ENCODE measurements at regions not wholly inside any gene's neighbourhood (a gene's known extent, or its start where the extent isn't known, plus 50 kb on each side); places are given as distances from the start of the nearest gene placed in this dataset.

DNA sequence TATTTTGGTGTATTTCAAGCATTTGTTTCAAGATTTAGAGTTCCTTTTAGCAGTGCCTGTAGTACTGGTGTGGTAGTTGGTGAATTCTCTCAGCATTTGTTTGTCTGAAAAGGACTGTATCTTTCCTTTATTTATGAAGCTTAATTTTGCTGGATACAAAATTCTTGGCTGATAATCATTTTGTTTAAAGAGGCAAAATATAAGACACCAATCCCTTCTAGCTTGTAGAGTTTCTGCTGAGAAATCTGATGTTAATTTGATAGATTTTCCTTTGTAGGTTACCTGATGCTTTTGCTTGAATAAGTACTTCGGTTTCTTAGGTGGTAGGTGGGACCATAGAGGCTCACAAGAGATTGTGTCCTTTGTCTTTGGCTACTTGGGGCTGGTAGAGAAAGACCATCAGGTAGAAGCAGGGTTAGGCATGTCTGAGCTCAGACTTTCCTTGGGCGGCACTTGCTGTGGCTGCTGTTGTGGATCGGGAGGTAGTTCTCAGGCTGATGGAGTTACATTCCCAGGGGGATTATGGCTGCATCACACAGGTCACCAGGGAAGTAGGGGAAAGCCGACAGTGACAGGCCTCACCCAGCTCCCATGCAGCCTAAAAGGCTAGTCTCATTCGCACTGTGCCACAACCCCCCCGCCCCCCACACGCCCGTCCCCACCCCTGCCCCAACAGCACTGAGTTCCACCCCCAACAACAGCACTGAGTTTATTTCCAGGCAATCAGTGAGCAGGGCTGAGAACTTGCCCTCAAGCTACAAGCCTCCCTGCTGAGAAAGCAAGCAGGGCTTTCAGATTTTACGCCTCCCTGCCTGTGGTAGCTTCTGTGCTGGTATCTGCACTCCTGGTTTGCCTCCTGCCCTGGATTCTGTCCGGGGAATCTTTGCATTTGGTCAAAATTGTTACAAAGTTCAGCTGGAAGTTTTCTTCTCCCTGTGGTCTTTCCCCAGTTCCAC, 127.1 kb upstream of the GLRA1 start:
- TF ChIP-seq, protein P1, sequence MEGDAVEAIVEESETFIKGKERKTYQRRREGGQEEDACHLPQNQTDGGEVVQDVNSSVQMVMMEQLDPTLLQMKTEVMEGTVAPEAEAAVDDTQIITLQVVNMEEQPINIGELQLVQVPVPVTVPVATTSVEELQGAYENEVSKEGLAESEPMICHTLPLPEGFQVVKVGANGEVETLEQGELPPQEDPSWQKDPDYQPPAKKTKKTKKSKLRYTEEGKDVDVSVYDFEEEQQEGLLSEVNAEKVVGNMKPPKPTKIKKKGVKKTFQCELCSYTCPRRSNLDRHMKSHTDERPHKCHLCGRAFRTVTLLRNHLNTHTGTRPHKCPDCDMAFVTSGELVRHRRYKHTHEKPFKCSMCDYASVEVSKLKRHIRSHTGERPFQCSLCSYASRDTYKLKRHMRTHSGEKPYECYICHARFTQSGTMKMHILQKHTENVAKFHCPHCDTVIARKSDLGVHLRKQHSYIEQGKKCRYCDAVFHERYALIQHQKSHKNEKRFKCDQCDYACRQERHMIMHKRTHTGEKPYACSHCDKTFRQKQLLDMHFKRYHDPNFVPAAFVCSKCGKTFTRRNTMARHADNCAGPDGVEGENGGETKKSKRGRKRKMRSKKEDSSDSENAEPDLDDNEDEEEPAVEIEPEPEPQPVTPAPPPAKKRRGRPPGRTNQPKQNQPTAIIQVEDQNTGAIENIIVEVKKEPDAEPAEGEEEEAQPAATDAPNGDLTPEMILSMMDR (IDR thresholded peaks at IDR 0.05) = no peak
- no peak for TF ChIP-seq POLR2A (IDR thresholded peaks at IDR 0.05)

Data from esophagus squamous epithelium (tissue), 4 donors.